ENCODE measurements at regions not wholly inside any gene's neighbourhood (a gene's known extent, or its start where the extent isn't known, plus 50 kb on each side); places are given as distances from the start of the nearest gene placed in this dataset.
"Not testable (repeated sequence)": the region's sequence is repeated elsewhere in the genome, so short reads cannot be mapped to it uniquely, and the experiment has no call there.

GRCh38 chr4:82267506-82267905 is 106.3 kb downstream of the HNRNPD start:
- peaks cover 21% of the 10 kb centered on the region for H3K4me1 ChIP-seq (ENCODE audit: insufficient read depth, low read length)
- H3K9ac ChIP-seq (ENCODE audit: low read depth, low read length) = no peak overlapping the region
- H3K9me3 ChIP-seq (ENCODE audit: control insufficient read depth, insufficient read depth, low read length) = peaks cover 4% of the 10 kb centered on the region; the same call in 1 of the 2 replicates
- H3K36me3 ChIP-seq (ENCODE audit: insufficient read depth, low read length) = no peaks in the 10 kb centered on the region

- Histone ChIP-seq H3K36me3 (ENCODE audit: insufficient read depth, low read length) (no peaks in the 10 kb centered on the region), H3K4me1 (ENCODE audit: insufficient read depth, low read length) (peaks cover 12% of the 10 kb centered on the region), H3K9ac (ENCODE audit: low read depth, low read length) (no peak overlapping the region), H3K9me3 (ENCODE audit: control insufficient read depth, insufficient read depth, low read length) (peaks cover 4% of the 10 kb centered on the region; the same call in 1 of the 2 replicates)
These were observed 107.4 kb downstream of the HNRNPD start for GRCh38 chr4:82266345-82266744.

- Histone ChIP-seq H3K9ac (ENCODE audit: low read depth, low read length) (no peak overlapping the region), H3K36me3 (ENCODE audit: insufficient read depth, low read length) (no peaks in the 10 kb centered on the region), H3K9me3 (ENCODE audit: control insufficient read depth, insufficient read depth, low read length) (peaks cover 4% of the 10 kb centered on the region; the same call in 1 of the 2 replicates), H3K4me1 (ENCODE audit: insufficient read depth, low read length) (no peaks in the 10 kb centered on the region)
These were observed 112.7 kb downstream of the HNRNPD start for GRCh38 chr4:82261084-82261483.

- Histone ChIP-seq H3K36me3 (ENCODE audit: insufficient read depth, low read length) (no peaks in the 10 kb centered on the region), H3K4me1 (ENCODE audit: insufficient read depth, low read length) (no peaks in the 10 kb centered on the region), H3K9ac (ENCODE audit: low read depth, low read length) (no peak overlapping the region), H3K9me3 (ENCODE audit: control insufficient read depth, insufficient read depth, low read length) (peaks cover 4% of the 10 kb centered on the region; the same call in 1 of the 2 replicates)
These were observed 113.2 kb downstream of the HNRNPD start for GRCh38 chr4:82260632-82261031.

- no peak overlapping the region for H3K9ac ChIP-seq (ENCODE audit: low read depth, low read length)
- H3K36me3 ChIP-seq (ENCODE audit: insufficient read depth, low read length) = no peaks in the 10 kb centered on the region
- H3K9me3 ChIP-seq (ENCODE audit: control insufficient read depth, insufficient read depth, low read length) = no peaks in the 10 kb centered on the region
- H3K4me1 ChIP-seq (ENCODE audit: insufficient read depth, low read length) = no peaks in the 10 kb centered on the region
These were observed 117.1 kb downstream of the HNRNPD start for GRCh38 chr4:82256718-82257117.

- Histone ChIP-seq H3K36me3 (ENCODE audit: insufficient read depth, low read length) (no peaks in the 10 kb centered on the region), H3K4me1 (ENCODE audit: insufficient read depth, low read length) (no peaks in the 10 kb centered on the region), H3K9ac (ENCODE audit: low read depth, low read length) (no peak overlapping the region), H3K9me3 (ENCODE audit: control insufficient read depth, insufficient read depth, low read length) (no peaks in the 10 kb centered on the region)
These were observed 118.1 kb downstream of the HNRNPD start for GRCh38 chr4:82255657-82256056.

- H3K4me1 ChIP-seq (ENCODE audit: insufficient read depth, low read length) = peaks cover 19% of the 10 kb centered on the region; the same call in 1 of the 2 replicates
- no peaks in the 10 kb centered on the region for H3K9me3 ChIP-seq (ENCODE audit: control insufficient read depth, insufficient read depth, low read length)
- H3K9ac ChIP-seq (ENCODE audit: low read depth, low read length) = no peak overlapping the region
- H3K36me3 ChIP-seq (ENCODE audit: insufficient read depth, low read length) = no peaks in the 10 kb centered on the region
These were observed 124.7 kb downstream of the HNRNPD start for GRCh38 chr4:82248903-82249632.

- no peaks in the 10 kb centered on the region for H3K9me3 ChIP-seq (ENCODE audit: control insufficient read depth, insufficient read depth, low read length)
- no peak overlapping the region for H3K9ac ChIP-seq (ENCODE audit: low read depth, low read length)
- H3K4me1 ChIP-seq (ENCODE audit: insufficient read depth, low read length) = peaks cover 19% of the 10 kb centered on the region; the same call in 1 of the 2 replicates
- H3K36me3 ChIP-seq (ENCODE audit: insufficient read depth, low read length) = no peaks in the 10 kb centered on the region
These were observed 126.2 kb downstream of the HNRNPD start for GRCh38 chr4:82247629-82248028.

GRCh38 chr4:82247171-82247570 is 126.6 kb downstream of the HNRNPD start:
- Histone ChIP-seq H3K9ac (ENCODE audit: low read depth, low read length) (no peak overlapping the region), H3K4me1 (ENCODE audit: insufficient read depth, low read length) (peaks cover 19% of the 10 kb centered on the region; the same call in 1 of the 2 replicates)

GRCh38 chr4:82241534-82241933 is 132.3 kb downstream of the HNRNPD start:
- H3K9ac ChIP-seq (ENCODE audit: low read depth, low read length) = no peak overlapping the region
- H3K4me1 ChIP-seq (ENCODE audit: insufficient read depth, low read length) = no peaks in the 10 kb centered on the region
- H3K9me3 ChIP-seq (ENCODE audit: control insufficient read depth, insufficient read depth, low read length) = no peaks in the 10 kb centered on the region
- no peaks in the 10 kb centered on the region for H3K36me3 ChIP-seq (ENCODE audit: insufficient read depth, low read length)

More at GRCh38 chr4:82247171-82247570, 126.6 kb downstream of the HNRNPD start:
- Histone ChIP-seq H3K9me3 (ENCODE audit: control insufficient read depth, insufficient read depth, low read length) (no peaks in the 10 kb centered on the region), H3K36me3 (ENCODE audit: insufficient read depth, low read length) (no peaks in the 10 kb centered on the region)

- no peaks in the 10 kb centered on the region for H3K9me3 ChIP-seq (ENCODE audit: control insufficient read depth, insufficient read depth, low read length)
- no peak overlapping the region for H3K9ac ChIP-seq (ENCODE audit: low read depth, low read length)
- H3K4me1 ChIP-seq (ENCODE audit: insufficient read depth, low read length) = no peaks in the 10 kb centered on the region
- no peaks in the 10 kb centered on the region for H3K36me3 ChIP-seq (ENCODE audit: insufficient read depth, low read length)
These were observed 133.4 kb downstream of the HNRNPD start for GRCh38 chr4:82240410-82240809.

- H3K9me3 ChIP-seq (ENCODE audit: control insufficient read depth, insufficient read depth, low read length) = not testable (repeated sequence)
These were observed 136.6 kb downstream of the HNRNPD start for GRCh38 chr4:82237142-82237541.

GRCh38 chr4:82235346-82235745 is 138.4 kb downstream of the HNRNPD start:
- H3K36me3 ChIP-seq (ENCODE audit: insufficient read depth, low read length) = no peaks in the 10 kb centered on the region
- H3K9ac ChIP-seq (ENCODE audit: low read depth, low read length) = no peak overlapping the region
- no peaks in the 10 kb centered on the region for H3K9me3 ChIP-seq (ENCODE audit: control insufficient read depth, insufficient read depth, low read length)
- H3K4me1 ChIP-seq (ENCODE audit: insufficient read depth, low read length) = no peaks in the 10 kb centered on the region

More at GRCh38 chr4:82237142-82237541, 136.6 kb downstream of the HNRNPD start:
- H3K4me1 ChIP-seq (ENCODE audit: insufficient read depth, low read length); H3K9ac ChIP-seq (ENCODE audit: low read depth, low read length); H3K36me3 ChIP-seq (ENCODE audit: insufficient read depth, low read length): not testable (repeated sequence)

GRCh38 chr4:82232891-82233290 is 140.9 kb downstream of the HNRNPD start:
- H3K36me3 ChIP-seq (ENCODE audit: insufficient read depth, low read length) = no peaks in the 10 kb centered on the region
- no peaks in the 10 kb centered on the region for H3K9me3 ChIP-seq (ENCODE audit: control insufficient read depth, insufficient read depth, low read length)
- no peak overlapping the region for H3K9ac ChIP-seq (ENCODE audit: low read depth, low read length)
- no peaks in the 10 kb centered on the region for H3K4me1 ChIP-seq (ENCODE audit: insufficient read depth, low read length)

- no peak overlapping the region for H3K9ac ChIP-seq (ENCODE audit: low read depth, low read length)
- no peaks in the 10 kb centered on the region for H3K9me3 ChIP-seq (ENCODE audit: control insufficient read depth, insufficient read depth, low read length)
- H3K36me3 ChIP-seq (ENCODE audit: insufficient read depth, low read length) = no peaks in the 10 kb centered on the region
- H3K4me1 ChIP-seq (ENCODE audit: insufficient read depth, low read length) = no peaks in the 10 kb centered on the region
These were observed 142.0 kb downstream of the HNRNPD start for GRCh38 chr4:82231806-82232205.
